MM.1S (cell line): ENCODE measurements at regions not wholly inside any gene's neighbourhood (a gene's known extent, or its start where the extent isn't known, plus 50 kb on each side); places are given as distances from the start of the nearest gene placed in this dataset.

Experiments
- EZH2 ChIP-seq: fragments of 300-600 bp; sonication (generic); optimal IDR thresholded peaks from 2 replicates; pipeline ENCODE3; 2017; ENCODE audit warnings: low read depth, mild to moderate bottlenecking, antibody characterized with exemption, low read length, mixed read lengths
- EZH2phosphoT487 ChIP-seq: fragments of 300-600 bp; sonication (generic); IDR thresholded peaks from 2 replicates; pipeline ENCODE4 v1.6.1; 2018; ENCODE audit warnings: antibody characterized with exemption, low read length
- TF ChIP-seq, protein P1 (sequence below): fragments of 300-600 bp; sonication (generic); IDR thresholded peaks from 2 replicates; pipeline ENCODE4 v1.5.1; 2016; ENCODE audit warnings: antibody characterized with exemption, low read length, mixed read lengths

- TF ChIP-seq, protein P1, sequence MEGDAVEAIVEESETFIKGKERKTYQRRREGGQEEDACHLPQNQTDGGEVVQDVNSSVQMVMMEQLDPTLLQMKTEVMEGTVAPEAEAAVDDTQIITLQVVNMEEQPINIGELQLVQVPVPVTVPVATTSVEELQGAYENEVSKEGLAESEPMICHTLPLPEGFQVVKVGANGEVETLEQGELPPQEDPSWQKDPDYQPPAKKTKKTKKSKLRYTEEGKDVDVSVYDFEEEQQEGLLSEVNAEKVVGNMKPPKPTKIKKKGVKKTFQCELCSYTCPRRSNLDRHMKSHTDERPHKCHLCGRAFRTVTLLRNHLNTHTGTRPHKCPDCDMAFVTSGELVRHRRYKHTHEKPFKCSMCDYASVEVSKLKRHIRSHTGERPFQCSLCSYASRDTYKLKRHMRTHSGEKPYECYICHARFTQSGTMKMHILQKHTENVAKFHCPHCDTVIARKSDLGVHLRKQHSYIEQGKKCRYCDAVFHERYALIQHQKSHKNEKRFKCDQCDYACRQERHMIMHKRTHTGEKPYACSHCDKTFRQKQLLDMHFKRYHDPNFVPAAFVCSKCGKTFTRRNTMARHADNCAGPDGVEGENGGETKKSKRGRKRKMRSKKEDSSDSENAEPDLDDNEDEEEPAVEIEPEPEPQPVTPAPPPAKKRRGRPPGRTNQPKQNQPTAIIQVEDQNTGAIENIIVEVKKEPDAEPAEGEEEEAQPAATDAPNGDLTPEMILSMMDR = no peak
- TF ChIP-seq EZH2phosphoT487 = no peak
- no peak for TF ChIP-seq EZH2
These were observed 52.7 kb upstream of the ZCCHC13 start for GRCh38 chrX:74251006-74251930.
